HCT116 (cell line): ENCODE measurements at regions not wholly inside any gene's neighbourhood (a gene's known extent, or its start where the extent isn't known, plus 50 kb on each side); places are given as distances from the start of the nearest gene placed in this dataset.

Experiments used
- ATAC-seq: fragments of 200-7000 bp; cut with Tn5 transposase; 2 replicates; pipeline ENCODE4 v1.9.1; 2020; ENCODE audit warnings: mild to moderate bottlenecking, moderate library complexity
- BruUV-seq: library from RNA; stranded (reverse); fragments of 400-500 nt; replicated peaks from 2 replicates; lab custom pipeline; 2021; lab: Mats Ljungman, UMichigan
- CTCF ChIA-PET: fragments of 300-600 bp; sonication (Branson Sonifier 250); formaldehyde crosslinking; loops from one replicate; lab custom pipeline; 2021; ENCODE audit warnings: antibody characterized with exemption; lab: Charles Lee
- POLR2A ChIA-PET: fragments of 300-600, 350-600 bp; sonication (Branson Sonifier 250); formaldehyde crosslinking; loops from one replicate; lab custom pipeline; 2021; ENCODE audit warnings: antibody characterized with exemption; lab: Charles Lee
- RAD21 ChIA-PET, 2 experiments: fragments of 300-600 bp; sonication (Branson Sonifier 250); formaldehyde crosslinking; loops; one replicate each; lab custom pipeline; 2023; ENCODE audit warnings: low total read pairs in 2 of 2; ENCODE audit not compliant: uncharacterized antibody in 2 of 2, unreplicated experiment in 2 of 2, low non-redundant PET in 1 of 2; lab: Charles Lee
- DNase-seq: peaks from one replicate; pipeline ENCODE4 v3.0.0-alpha.2; 2010; ENCODE audit warnings: low read depth, low spot score
- H2AFZ ChIP-seq: fragments of 200-600 bp; shearing (Covaris generic), sonication (generic); 2 replicates; pipeline ENCODE4 v1.6.1; 2017; ENCODE audit warnings: low read depth, mixed run types, mixed read lengths, antibody characterized with exemption, low read length; ENCODE audit not compliant: poor library complexity, severe bottlenecking
- H3K27ac ChIP-seq: 2 replicates; pipeline ENCODE4 v1.5.1; 2012; ENCODE audit warnings: low read depth, low read length
- H3K27me3 ChIP-seq: fragments of 200-600 bp; sonication (generic); 2 replicates; pipeline ENCODE4 v1.6.1; 2016; ENCODE audit warnings: mixed run types, low read length, mixed read lengths; ENCODE audit not compliant: insufficient read depth
- H3K36me3 ChIP-seq, 2 experiments: fragments of 200-500 bp in 1 of 2; fragments of 200-600 bp in 1 of 2; sonication (Bioruptor generic) in 1 of 2; sonication (generic) in 1 of 2; 2 replicates each; pipeline versions ENCODE4 v1.5.1 to v1.6.1; 2014 to 2016; ENCODE audit warnings: low read length in 2 of 2, inconsistent platforms in 1 of 2, mixed read lengths in 1 of 2, mixed run types in 1 of 2; ENCODE audit not compliant: insufficient read depth in 2 of 2, control insufficient read depth in 1 of 2
- H3K4me1 ChIP-seq, 2 experiments: fragments of 200-600 bp in 1 of 2; sonication (generic) in 1 of 2; 2 replicates each; pipeline versions ENCODE4 v1.5.1 to v1.6.1; 2012 to 2017; ENCODE audit warnings: low read length in 2 of 2, inconsistent platforms in 1 of 2, mild to moderate bottlenecking in 1 of 2, mixed read lengths in 1 of 2, mixed run types in 1 of 2, moderate library complexity in 1 of 2; ENCODE audit not compliant: insufficient read depth in 2 of 2, control insufficient read depth in 1 of 2
- H3K4me2 ChIP-seq: fragments of 200-600 bp; sonication (generic); 2 replicates; pipeline ENCODE4 v1.6.1; 2017; ENCODE audit warnings: mixed run types, low read length, mixed read lengths
- H3K4me3 ChIP-seq, 2 experiments: fragments of 200-600 bp in 1 of 2; sonication (generic) in 1 of 2; replicated peaks in 1 of 2; 2 replicates each; pipeline ENCODE4 v1.5.1; 2011 to 2016; ENCODE audit warnings: low read length in 2 of 2, control low read depth in 1 of 2, low read depth in 1 of 2, mild to moderate bottlenecking in 1 of 2, mixed read lengths in 1 of 2, mixed run types in 1 of 2
- H3K79me2 ChIP-seq: fragments of 200-600 bp; sonication (generic); 2 replicates; pipeline ENCODE4 v1.6.1; 2017; ENCODE audit warnings: mild to moderate bottlenecking, mixed run types, low read length, moderate library complexity, mixed read lengths; ENCODE audit not compliant: insufficient read depth
- H3K9ac ChIP-seq: fragments of 200-600 bp; sonication (generic); 2 replicates; pipeline ENCODE4 v1.6.1; 2016; ENCODE audit warnings: low read length, mixed read lengths
- H3K9me2 ChIP-seq: fragments of 200-600 bp; sonication (generic), shearing (Covaris generic); 2 replicates; pipeline ENCODE4 v1.6.1; 2017; ENCODE audit warnings: mixed run types, mild to moderate bottlenecking, moderate library complexity; ENCODE audit not compliant: insufficient read depth
- H3K9me3 ChIP-seq, 2 experiments: fragments of 200-500 bp in 1 of 2; fragments of 200-600 bp in 1 of 2; sonication (Bioruptor generic) in 1 of 2; sonication (generic) in 1 of 2; 2 replicates each; pipeline ENCODE4 v1.6.1; 2014 to 2017; ENCODE audit warnings: low read length in 2 of 2, mixed read lengths in 2 of 2, inconsistent platforms in 1 of 2, low read depth in 1 of 2, mild to moderate bottlenecking in 1 of 2, mixed run types in 1 of 2, moderate library complexity in 1 of 2; ENCODE audit not compliant: control insufficient read depth in 1 of 2, insufficient read depth in 1 of 2
- H4K20me1 ChIP-seq: fragments of 200-600 bp; sonication (generic), shearing (Covaris generic); 2 replicates; pipeline ENCODE4 v1.6.1; 2017; ENCODE audit warnings: mixed run types, mild to moderate bottlenecking, moderate library complexity; ENCODE audit not compliant: insufficient read depth
- CEBPB ChIP-seq: IDR thresholded peaks from 2 replicates; pipeline ENCODE4 v1.6.1; 2012; ENCODE audit warnings: low read depth
- CTCF ChIP-seq, 3 experiments: fragments of 200-600 bp in 1 of 3; sonication (generic) in 1 of 3; IDR thresholded peaks in 2 of 3; conservative IDR thresholded peaks in 1 of 3; 2 replicates each; pipeline ENCODE4 v1.5.1; 2012 to 2017; ENCODE audit warnings: low read depth in 2 of 3, low read length in 2 of 3, antibody characterized with exemption in 1 of 3, borderline replicate concordance in 1 of 3, control low read depth in 1 of 3, mild to moderate bottlenecking in 1 of 3, mixed read lengths in 1 of 3, mixed run types in 1 of 3, moderate library complexity in 1 of 3; ENCODE audit not compliant: insufficient read depth in 1 of 3
- EGR1 ChIP-seq: IDR thresholded peaks from 2 replicates; pipeline ENCODE4 v1.6.1; 2012; ENCODE audit warnings: low read depth
- FOSL1 ChIP-seq: IDR thresholded peaks from 2 replicates; pipeline ENCODE4 v1.6.1; 2012; ENCODE audit warnings: low read depth
- JUND ChIP-seq: IDR thresholded peaks from 2 replicates; pipeline ENCODE4 v1.6.1; 2012
- MAX ChIP-seq: IDR thresholded peaks from 2 replicates; pipeline ENCODE4 v1.6.1; 2012
- POLR2A ChIP-seq: IDR thresholded peaks from 2 replicates; pipeline ENCODE4 v1.7.0; 2011; ENCODE audit warnings: borderline replicate concordance; ENCODE audit not compliant: insufficient read depth, insufficient read length; ENCODE audit errors: extremely low read depth
- POLR2AphosphoS5 ChIP-seq: IDR thresholded peaks from 2 replicates; pipeline ENCODE4 v1.6.1; 2011; ENCODE audit warnings: mild to moderate bottlenecking, low read depth, low read length, moderate library complexity
- RAD21 ChIP-seq: IDR thresholded peaks from 2 replicates; pipeline ENCODE4 v1.6.1; 2012; ENCODE audit warnings: low read depth, mild to moderate bottlenecking
- REST ChIP-seq: IDR thresholded peaks from 2 replicates; pipeline ENCODE4 v1.6.1; 2012; ENCODE audit warnings: low read depth
- SIN3A ChIP-seq: IDR thresholded peaks from 2 replicates; pipeline ENCODE4 v1.6.1; 2012; ENCODE audit warnings: low read depth
- YY1 ChIP-seq: IDR thresholded peaks from 2 replicates; pipeline ENCODE4 v1.6.1; 2011; ENCODE audit warnings: low read length, low read depth, moderate library complexity, mild to moderate bottlenecking; ENCODE audit not compliant: insufficient replicate concordance; ENCODE audit errors: extremely low read depth
- ZBTB33 ChIP-seq: IDR thresholded peaks from 2 replicates; pipeline ENCODE4 v1.6.1; 2011; ENCODE audit warnings: mild to moderate bottlenecking, low read length, moderate library complexity; ENCODE audit not compliant: insufficient replicate concordance; ENCODE audit errors: extremely low read depth
- ZFX ChIP-seq: fragments of 450-650 bp; IDR thresholded peaks from 2 replicates; pipeline ENCODE4 v1.6.1; 2017
- intact Hi-C: fragments of 100-400 bp; cut with micrococcal nuclease; formaldehyde crosslinking; loops from 2 replicates; pipeline ENCODE4 v1.10.0; 2022
- TF ChIP-seq, protein P1 (sequence below): IDR thresholded peaks from 2 replicates; pipeline ENCODE4 v1.6.1; 2012

DNA sequence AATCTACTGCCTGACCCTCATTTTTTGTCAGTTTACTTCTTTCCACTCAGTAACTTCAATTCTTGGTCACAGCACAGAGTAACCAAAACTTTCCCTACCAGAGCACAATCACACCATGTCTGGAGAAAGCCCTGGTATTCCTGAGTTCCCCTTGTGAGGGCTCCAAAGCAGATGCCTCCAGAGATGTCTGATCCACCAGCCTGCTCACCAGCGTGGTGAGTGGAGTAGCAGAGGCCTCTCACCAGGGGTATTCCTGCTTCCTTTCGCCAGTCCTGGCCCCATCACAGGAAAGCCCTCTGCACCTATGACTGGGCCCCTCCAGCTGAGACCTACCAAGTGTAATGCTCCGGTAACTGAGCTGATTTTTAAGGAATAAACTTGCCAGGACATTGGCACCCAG, 205.4 kb upstream of the HS3ST3A1 start (continued):
- TF ChIP-seq ZBTB33 (no peak), SIN3A (no peak), POLR2A (no peak), FOSL1 (no peak), MAX (no peak), POLR2AphosphoS5 (no peak)

DNA sequence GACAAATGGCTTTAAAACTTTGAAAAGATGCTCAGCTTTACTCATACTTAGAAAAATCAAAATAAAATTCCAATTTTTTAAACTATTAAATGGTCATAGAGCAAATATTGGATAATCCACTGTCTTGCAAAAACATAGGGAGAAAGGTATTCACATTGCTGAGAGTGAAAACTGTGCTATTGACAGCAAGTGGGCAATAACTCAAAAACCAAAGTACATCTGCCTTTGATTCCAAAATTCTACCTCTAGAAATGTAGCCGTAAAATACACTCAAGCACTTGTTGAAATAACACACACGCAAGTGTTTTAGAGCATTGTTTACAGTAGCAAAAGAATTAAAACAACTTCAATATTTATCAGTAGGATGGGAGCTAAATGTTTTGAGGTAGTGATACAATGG, 210.6 kb upstream of the HS3ST3A1 start:
- no peak overlapping the region for H2AFZ ChIP-seq
- no peak for DNase-seq
- no peak overlapping the region for H3K4me2 ChIP-seq
- H3K36me3 ChIP-seq = no peaks in the 10 kb centered on the region
- H3K9me2 ChIP-seq = no peaks in the 10 kb centered on the region
- no peaks in the 10 kb centered on the region for H4K20me1 ChIP-seq
- ChIA-PET RAD21 (no interaction called here), CTCF (no interaction called here), POLR2A (no interaction called here)
- no peak overlapping the region for H3K27ac ChIP-seq
- no peak overlapping the region for H3K4me3 ChIP-seq
- intact Hi-C loops = no loop called here
- H3K27me3 ChIP-seq = no peaks in the 10 kb centered on the region; the same call in 1 of the 2 replicates
- no peaks in the 10 kb centered on the region for H3K4me1 ChIP-seq
- no peak for ATAC-seq
- H3K9me3 ChIP-seq = no peaks in the 10 kb centered on the region
- no TSS peak for BruUV-seq
- no peaks in the 10 kb centered on the region for H3K79me2 ChIP-seq
- H3K9ac ChIP-seq = no peak overlapping the region
- TF ChIP-seq EGR1 (no peak), JUND (no peak), ZBTB33 (no peak), CTCF (IDR thresholded peaks at IDR 0.05 in 2 of 3, conservative IDR thresholded peaks at IDR 0.05 in 1 of 3; ENCODE audit: borderline replicate concordance in 1 of 3, insufficient read depth in 1 of 3, low read depth in 2 of 3, low read length in 2 of 3) (no peak), YY1 (no peak), ZFX (no peak), POLR2AphosphoS5 (no peak), SIN3A (no peak), RAD21 (no peak), CEBPB (no peak), MAX (no peak), REST (no peak)
- TF ChIP-seq, protein P1, sequence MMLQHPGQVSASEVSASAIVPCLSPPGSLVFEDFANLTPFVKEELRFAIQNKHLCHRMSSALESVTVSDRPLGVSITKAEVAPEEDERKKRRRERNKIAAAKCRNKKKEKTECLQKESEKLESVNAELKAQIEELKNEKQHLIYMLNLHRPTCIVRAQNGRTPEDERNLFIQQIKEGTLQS = no peak
